Type B pancreatic cell (in vitro differentiated cells): ENCODE measurements at regions not wholly inside any gene's neighbourhood (a gene's known extent, or its start where the extent isn't known, plus 50 kb on each side); places are given as distances from the start of the nearest gene placed in this dataset.
A peak's percentile ranks its signal among the peaks of the same experiment; 100 is the strongest.

Source experiments
- DNase-seq: peaks from one replicate; pipeline ENCODE4 v3.0.0; 2021; ENCODE audit warnings: mixed read lengths; ENCODE audit not compliant: unreplicated experiment; ENCODE audit errors: extremely low spot score
- H3K27ac Mint-ChIP-seq: 2 replicates; pipeline ENCODE4 v1.8.0; 2021; ENCODE audit warnings: mild to moderate bottlenecking, mixed read lengths
- H3K27me3 Mint-ChIP-seq: 2 replicates; pipeline ENCODE4 v1.8.0; 2021; ENCODE audit warnings: mixed read lengths
- H3K36me3 Mint-ChIP-seq: 2 replicates; pipeline ENCODE4 v1.8.0; 2021; ENCODE audit warnings: mixed read lengths
- H3K4me1 Mint-ChIP-seq: one replicate; pipeline ENCODE4 v1.8.0; 2021; ENCODE audit warnings: mixed read lengths; ENCODE audit not compliant: unreplicated experiment
- H3K4me3 Mint-ChIP-seq: 2 replicates; pipeline ENCODE4 v1.8.0; 2021; ENCODE audit warnings: mild to moderate bottlenecking, mixed read lengths
- H3K9me3 Mint-ChIP-seq: 2 replicates; pipeline ENCODE4 v1.8.0; 2021; ENCODE audit warnings: mixed read lengths
- CTCF ChIP-seq: fragments of 200-600 bp; sonication (generic); conservative IDR thresholded peaks from 2 replicates; pipeline ENCODE4 v1.5.0; 2021; ENCODE audit warnings: antibody characterized with exemption, mild to moderate bottlenecking

GRCh38 chr3:106728315-106729098, 648.7 kb upstream of the CCDC54 start:
- no peaks in the 10 kb centered on the region for H3K9me3 Mint-ChIP-seq
- no peak for DNase-seq
- peaks cover 20% of the 10 kb centered on the region for H3K27me3 Mint-ChIP-seq
- H3K36me3 Mint-ChIP-seq = no peaks in the 10 kb centered on the region
- no peak for TF ChIP-seq CTCF
- peak overlapping the region; percentile 41 for H3K27ac Mint-ChIP-seq
- no peak overlapping the region for H3K4me3 Mint-ChIP-seq
- no peaks in the 10 kb centered on the region for H3K4me1 Mint-ChIP-seq

- H3K4me1 Mint-ChIP-seq = no peaks in the 10 kb centered on the region
- peaks cover 23% of the 10 kb centered on the region for H3K27me3 Mint-ChIP-seq
- no peaks in the 10 kb centered on the region for H3K36me3 Mint-ChIP-seq
- no peak for TF ChIP-seq CTCF
- DNase-seq = no peak
- no peak overlapping the region for H3K27ac Mint-ChIP-seq
- no peaks in the 10 kb centered on the region for H3K9me3 Mint-ChIP-seq
- H3K4me3 Mint-ChIP-seq = no peak overlapping the region
Measured at GRCh38 chr3:106729481-106729880, 647.8 kb upstream of the CCDC54 start.

GRCh38 chr3:106731230-106731629, 646.0 kb upstream of the CCDC54 start:
- peaks cover 4% of the 10 kb centered on the region for H3K9me3 Mint-ChIP-seq
- no peaks in the 10 kb centered on the region for H3K36me3 Mint-ChIP-seq
- H3K27me3 Mint-ChIP-seq = peaks cover 24% of the 10 kb centered on the region
- no peak for DNase-seq
- H3K4me3 Mint-ChIP-seq = no peak overlapping the region
- no peak overlapping the region for H3K27ac Mint-ChIP-seq
- no peak for TF ChIP-seq CTCF
- H3K4me1 Mint-ChIP-seq = no peaks in the 10 kb centered on the region

GRCh38 chr3:106734712-106735111, 642.5 kb upstream of the CCDC54 start:
- peaks cover 4% of the 10 kb centered on the region for H3K9me3 Mint-ChIP-seq

GRCh38 chr3:106737265-106737664, 640.0 kb upstream of the CCDC54 start:
- peaks cover 4% of the 10 kb centered on the region for H3K9me3 Mint-ChIP-seq
- H3K4me3 Mint-ChIP-seq = no peak overlapping the region
- no peak for DNase-seq
- no peak overlapping the region for H3K27ac Mint-ChIP-seq
- H3K36me3 Mint-ChIP-seq = no peaks in the 10 kb centered on the region
- peaks cover 15% of the 10 kb centered on the region for H3K27me3 Mint-ChIP-seq
- no peak for TF ChIP-seq CTCF
- H3K4me1 Mint-ChIP-seq = no peaks in the 10 kb centered on the region

More at GRCh38 chr3:106734712-106735111, 642.5 kb upstream of the CCDC54 start:
- Mint-ChIP-seq H3K4me3 (no peak overlapping the region), H3K27ac (no peak overlapping the region), H3K4me1 (no peaks in the 10 kb centered on the region), H3K36me3 (no peaks in the 10 kb centered on the region), H3K27me3 (peaks cover 22% of the 10 kb centered on the region)
- TF ChIP-seq CTCF = no peak
- no peak for DNase-seq
